Muscle of back (tissue), 3 donors: ENCODE measurements at regions not wholly inside any gene's neighbourhood (a gene's known extent, or its start where the extent isn't known, plus 50 kb on each side); places are given as distances from the start of the nearest gene placed in this dataset.
"Not testable (repeated sequence)": the region's sequence is repeated elsewhere in the genome, so short reads cannot be mapped to it uniquely, and the experiment has no call there.

ENCODE experiments used
- DNase-seq, 3 donors: peaks; one replicate each; pipeline versions ENCODE4 v3.0.0 to v3.0.0-alpha.2; 2013

- DNase-seq, result peak; percentile 18 to 53 (median 23)
Measured at GRCh38 chr5:162209005-162209605, 141.5 kb downstream of the GABRG2 start.

- no peak for DNase-seq
Measured at GRCh38 chr5:162214551-162214950, 147.0 kb downstream of the GABRG2 start.

- DNase-seq, result no peak
Measured at GRCh38 chr5:162217037-162217436, 149.5 kb downstream of the GABRG2 start.

DNA sequence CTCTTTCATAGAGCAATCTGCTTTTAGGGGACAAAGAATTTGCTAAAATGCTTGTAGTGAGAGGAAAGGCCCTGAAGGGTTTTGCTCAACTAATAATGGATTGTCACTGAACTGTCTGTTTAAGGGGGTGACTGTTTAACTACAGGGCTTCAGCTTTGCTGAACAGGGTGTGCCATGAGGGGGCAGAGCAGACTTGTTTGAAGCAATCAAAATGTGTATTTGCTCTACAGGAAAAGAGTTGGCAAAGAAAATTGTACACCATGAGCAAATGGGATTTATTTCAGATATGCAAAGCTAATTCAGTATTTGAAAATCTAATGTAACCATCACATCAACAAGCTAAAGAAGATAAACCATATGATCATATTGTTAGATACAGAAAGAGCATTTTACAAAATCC lies 154.3 kb downstream of the GABRG2 start:
- DNase-seq, result no peak

- DNase-seq, result no peak
Measured at GRCh38 chr5:162227075-162227474, 159.5 kb downstream of the GABRG2 start.

- DNase-seq, result peak in 2 of 3 donors; percentile 6 to 25
Measured at GRCh38 chr5:162230348-162230747, 162.8 kb downstream of the GABRG2 start.

GRCh38 chr5:162231522-162231921 lies 163.9 kb downstream of the GABRG2 start:
- DNase-seq, result no peak

- DNase-seq, result no peak
Measured at GRCh38 chr5:162240734-162241133, 173.2 kb downstream of the GABRG2 start.

- no peak for DNase-seq
Measured at GRCh38 chr5:162242416-162242815, 174.8 kb downstream of the GABRG2 start.

- DNase-seq, result no peak
Measured at GRCh38 chr5:162243651-162244050, 176.1 kb downstream of the GABRG2 start.

DNA sequence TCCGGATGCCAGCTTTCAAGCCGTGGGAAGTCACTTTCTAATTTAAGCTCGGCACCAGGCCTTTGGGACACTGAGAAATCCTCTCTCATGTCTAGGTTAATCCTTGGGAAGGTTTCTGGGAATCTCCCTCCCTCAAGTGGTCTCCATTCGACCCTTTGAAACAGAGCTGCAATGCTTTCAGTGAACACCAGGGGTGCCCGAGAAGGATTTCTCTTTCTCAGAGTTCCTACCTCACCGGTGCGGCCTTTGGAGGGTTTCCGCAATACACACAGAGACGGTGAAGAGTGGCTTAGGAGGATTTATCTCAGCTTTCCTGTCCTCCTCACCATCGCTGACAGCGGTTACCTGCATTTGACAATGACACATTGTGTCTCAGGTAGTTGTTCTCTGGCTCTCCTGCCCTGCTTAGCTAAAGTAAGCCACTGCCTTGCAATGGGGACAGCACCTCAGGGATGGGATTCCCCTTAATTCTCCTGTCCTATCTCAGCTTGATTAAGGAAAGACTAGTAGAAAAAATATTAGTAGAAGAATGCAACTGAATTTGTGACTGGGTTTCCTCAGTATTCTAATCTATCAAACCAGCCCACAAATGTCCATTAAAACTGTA lies 180.6 kb downstream of the GABRG2 start:
- DNase-seq, result no peak

DNA sequence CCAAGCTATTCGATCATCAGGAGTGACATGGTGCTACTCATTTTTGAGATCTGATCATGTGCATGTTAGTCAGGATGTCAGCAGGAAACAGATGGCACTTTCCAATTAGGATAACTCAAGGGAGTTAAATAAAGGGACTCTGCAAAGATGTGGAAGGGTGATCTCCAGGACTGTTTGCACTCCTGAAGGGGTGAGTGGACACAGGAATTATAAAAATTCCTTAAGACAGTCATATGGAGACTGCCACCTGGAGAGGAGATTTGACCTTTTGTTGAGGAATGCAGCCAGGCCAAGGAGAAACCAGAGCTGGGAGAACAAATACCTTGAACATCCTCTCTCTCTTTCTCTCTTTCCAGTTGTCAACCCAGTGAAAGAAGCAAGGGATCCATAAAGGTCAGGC lies 189.1 kb downstream of the GABRG2 start:
- no peak for DNase-seq

DNA sequence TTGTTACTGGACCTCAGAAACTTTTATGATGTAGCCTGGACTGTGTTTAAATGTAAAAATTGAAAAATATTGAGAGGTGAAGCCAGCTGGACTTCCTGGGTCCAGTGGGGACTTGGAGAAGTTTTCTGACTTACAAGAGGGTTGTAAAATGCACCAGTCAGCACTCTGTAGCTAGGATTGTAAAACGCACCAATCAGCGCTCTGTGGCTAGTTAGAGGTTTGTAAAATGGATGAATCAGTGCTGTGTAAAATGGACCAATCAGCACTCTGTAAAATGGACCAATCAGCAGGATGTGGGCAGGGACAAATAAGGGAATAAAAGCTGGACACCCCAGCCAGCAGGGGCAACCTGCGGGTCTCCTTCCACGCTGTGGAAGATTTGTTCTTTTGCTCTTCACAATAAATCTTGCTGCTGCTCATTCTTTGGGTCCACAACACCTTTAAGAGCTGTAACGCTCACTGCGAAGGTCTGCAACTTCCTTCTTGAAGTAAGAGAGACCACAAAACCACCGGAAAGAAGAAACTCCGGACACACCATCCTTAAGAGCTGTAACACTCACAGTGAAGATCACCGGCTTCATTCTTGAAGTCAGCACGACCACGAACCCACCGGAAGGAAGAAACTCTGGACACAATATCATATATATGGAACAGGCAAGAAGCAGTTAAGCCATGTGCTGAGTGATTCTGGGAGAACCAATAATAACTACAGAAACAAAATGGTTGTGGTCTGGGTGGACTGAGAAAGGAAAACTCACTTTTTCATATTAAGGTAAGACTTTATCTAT lies 201.3 kb downstream of the GABRG2 start:
- no peak for DNase-seq

DNA sequence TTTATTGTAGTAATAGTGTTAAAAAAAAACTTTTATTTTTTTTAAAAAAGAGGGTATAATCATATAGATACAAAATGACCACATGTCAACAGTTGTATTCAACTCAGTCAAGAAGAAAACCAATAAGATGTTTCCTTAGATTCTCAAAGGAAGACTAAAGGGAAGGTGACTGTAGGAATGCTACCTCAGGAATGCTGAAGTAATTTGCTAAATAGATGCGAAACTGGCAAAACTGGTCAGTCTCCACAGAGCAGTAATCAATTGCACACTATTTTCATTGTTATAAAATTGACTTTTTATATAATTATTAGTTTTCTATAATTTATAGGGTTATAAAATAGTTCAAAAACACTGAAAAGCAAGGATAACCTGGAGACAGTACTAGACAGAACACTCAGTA lies 204.8 kb downstream of the GABRG2 start:
- DNase-seq, result no peak

DNA sequence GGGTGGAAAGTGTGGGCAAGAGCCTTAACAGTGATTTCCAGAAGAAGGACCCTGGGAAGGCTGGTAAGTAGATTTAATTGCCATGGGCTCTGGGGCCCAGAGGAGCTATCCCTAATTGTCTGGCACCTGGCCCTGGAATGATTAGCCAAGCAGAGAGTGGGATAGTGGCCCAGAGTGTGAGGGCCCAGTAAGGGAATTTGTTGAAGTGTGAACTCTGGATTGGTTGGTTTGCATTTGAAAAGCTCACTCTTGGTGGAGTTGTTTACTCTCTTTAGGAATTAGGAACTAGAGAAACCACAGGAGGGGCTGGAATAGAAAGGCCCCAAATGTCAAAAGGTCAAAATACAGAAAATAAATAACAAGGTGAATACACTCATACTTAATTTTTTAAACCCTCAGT lies 207.1 kb downstream of the GABRG2 start:
- DNase-seq, result no peak

GRCh38 chr5:162275387-162275786 lies 207.8 kb downstream of the GABRG2 start:
- not testable (repeated sequence) for DNase-seq

DNA sequence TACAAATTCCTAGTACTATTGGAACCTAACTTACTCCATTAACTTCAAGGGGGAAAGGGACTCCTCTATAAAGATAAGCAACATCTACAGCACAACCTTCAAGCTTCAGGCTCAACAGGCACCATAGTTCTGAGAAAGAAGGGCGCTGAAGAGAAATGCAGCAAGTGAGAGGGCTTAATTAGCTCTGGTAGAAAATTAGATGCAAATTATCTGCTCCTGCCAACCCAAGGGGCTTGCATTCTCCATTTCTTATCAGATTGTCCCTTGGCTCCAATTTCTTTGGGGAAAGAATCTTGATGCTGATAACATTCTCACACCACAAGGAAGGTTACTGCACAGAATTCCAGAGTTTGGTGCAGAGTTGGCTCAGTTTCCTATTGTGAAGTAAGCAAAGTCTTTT lies 214.6 kb downstream of the GABRG2 start:
- DNase-seq, result no peak

DNA sequence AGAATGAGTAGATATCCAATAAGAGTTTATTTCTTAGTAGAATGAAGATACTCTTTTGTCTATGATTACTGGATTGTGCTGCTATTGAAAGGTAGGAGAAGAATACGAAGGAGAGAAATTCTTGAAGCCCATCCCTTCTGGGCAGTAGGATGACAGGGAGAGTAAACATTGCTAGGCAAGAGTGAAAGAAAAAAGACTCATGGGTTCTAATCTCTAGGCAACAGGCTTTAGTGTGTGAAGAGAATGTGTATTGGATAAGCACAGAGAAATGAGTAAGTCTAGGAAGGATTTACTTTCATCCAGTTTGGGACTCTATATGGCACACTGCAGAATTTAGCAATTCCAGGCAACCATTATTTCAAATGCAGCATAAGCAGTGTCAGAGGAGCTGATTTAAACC lies 216.0 kb downstream of the GABRG2 start:
- no peak for DNase-seq

DNA sequence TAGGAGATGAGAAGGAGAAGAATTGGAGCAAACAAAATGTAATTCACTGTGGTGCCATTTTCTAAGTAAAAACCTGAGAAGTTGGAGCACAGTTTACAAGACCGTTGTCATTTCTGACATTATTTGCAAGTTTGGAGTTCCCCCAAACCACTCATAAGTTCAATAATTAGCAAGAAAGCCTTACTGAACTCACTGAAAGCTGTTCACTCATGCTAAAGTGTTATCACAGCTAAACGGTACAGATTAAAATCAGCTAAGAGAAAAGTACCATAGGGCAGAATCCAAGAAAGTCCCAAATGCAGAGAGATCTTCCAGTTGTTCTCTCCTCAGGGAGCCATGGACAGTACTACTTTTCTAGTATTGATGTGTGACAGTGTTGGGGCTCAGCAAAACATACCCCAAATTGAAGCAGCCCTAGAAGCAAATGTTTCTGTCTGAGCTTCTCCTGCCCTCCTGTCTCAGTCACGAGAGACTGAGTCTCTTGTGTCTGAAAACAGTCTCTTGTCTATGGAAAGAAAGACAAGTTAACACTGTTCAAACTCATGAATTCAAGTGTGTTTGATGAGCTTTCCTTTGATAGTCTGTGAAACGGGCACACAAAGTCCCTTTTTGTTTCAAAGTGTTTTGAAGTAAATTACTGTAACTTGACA lies 221.2 kb downstream of the GABRG2 start:
- no peak for DNase-seq

GRCh38 chr5:162289489-162289888 lies 221.9 kb downstream of the GABRG2 start:
- DNase-seq, result no peak

- no peak for DNase-seq
Measured at GRCh38 chr5:162299793-162300192, 232.2 kb downstream of the GABRG2 start.

GRCh38 chr5:162301356-162301755 lies 233.8 kb downstream of the GABRG2 start:
- peak in 1 of 3 donors; percentile 19 for DNase-seq

GRCh38 chr5:162323466-162323865 lies 255.9 kb downstream of the GABRG2 start:
- peak; percentile 54 to 74 (median 71) for DNase-seq
